HepG2 (cell line): ENCODE measurements at regions not wholly inside any gene's neighbourhood (a gene's known extent, or its start where the extent isn't known, plus 50 kb on each side); places are given as distances from the start of the nearest gene placed in this dataset.

Experiments
- DNMT3B ChIP-seq: conservative IDR thresholded peaks from 2 replicates; pipeline ENCODE4 v1.6.1; 2016; ENCODE audit warnings: missing biosample characterization, control low read depth
- FOXJ3 ChIP-seq: sonication (generic); formaldehyde crosslinking; IDR thresholded peaks from 2 replicates; pipeline ENCODE4 v1.4.0; 2020; ENCODE audit warnings: missing genetic modification reagents, mild to moderate bottlenecking, borderline replicate concordance
- HNRNPUL1 ChIP-seq: fragments of 200-400 bp; formaldehyde crosslinking; IDR thresholded peaks from 2 replicates; pipeline ENCODE4 v1.6.1; 2017; ENCODE audit warnings: low read depth, mild to moderate bottlenecking, low read length, moderate library complexity
- NONO ChIP-seq, 2 experiments: fragments of 450-650 bp in 1 of 2; sonication (generic) in 1 of 2; formaldehyde crosslinking in 1 of 2; IDR thresholded peaks in 1 of 2; conservative IDR thresholded peaks in 1 of 2; 2 replicates each; pipeline versions ENCODE4 v1.6.1 to v1.8.0; 2017 to 2022; ENCODE audit warnings: mild to moderate bottlenecking in 1 of 2, missing genetic modification reagents in 1 of 2, moderate library complexity in 1 of 2
- NR2F1 ChIP-seq, 2 experiments: fragments of 450-650 bp in 1 of 2; formaldehyde crosslinking in 1 of 2; IDR thresholded peaks; 2 replicates each; pipeline versions ENCODE4 v1.5.0 to v1.6.1; 2016 to 2020; ENCODE audit warnings: mild to moderate bottlenecking in 1 of 2, missing compliant biosample characterization in 1 of 2, missing genetic modification reagents in 1 of 2, moderate library complexity in 1 of 2
- PITX1 ChIP-seq: sonication (generic); formaldehyde crosslinking; IDR thresholded peaks from 2 replicates; pipeline ENCODE4 v1.5.1; 2020; ENCODE audit warnings: mild to moderate bottlenecking, missing genetic modification reagents
- POLR2AphosphoS5 ChIP-seq: IDR thresholded peaks from 2 replicates; pipeline ENCODE4 v1.6.1; 2012; ENCODE audit warnings: low read depth, low read length
- REL ChIP-seq: sonication (generic); formaldehyde crosslinking; conservative IDR thresholded peaks from 2 replicates; pipeline ENCODE4 v1.8.0; 2022; ENCODE audit warnings: mild to moderate bottlenecking, missing genetic modification reagents, moderate library complexity
- SNAI1 ChIP-seq: sonication (generic); formaldehyde crosslinking; IDR thresholded peaks from 2 replicates; pipeline ENCODE4 v1.5.0; 2020; ENCODE audit warnings: mild to moderate bottlenecking, missing genetic modification reagents, borderline replicate concordance
- ZFP37 ChIP-seq: sonication (generic); formaldehyde crosslinking; IDR thresholded peaks from 2 replicates; pipeline ENCODE4 v1.4.0; 2020; ENCODE audit warnings: missing genetic modification reagents, borderline replicate concordance
- ZNF253 ChIP-seq: sonication (generic); formaldehyde crosslinking; IDR thresholded peaks from 2 replicates; pipeline ENCODE4 v1.8.0; 2022; ENCODE audit warnings: mild to moderate bottlenecking, missing genetic modification reagents, borderline replicate concordance
- ZNF333 ChIP-seq: sonication (generic); formaldehyde crosslinking; IDR thresholded peaks from 2 replicates; pipeline ENCODE4 v1.4.0; 2020; ENCODE audit warnings: mild to moderate bottlenecking, missing genetic modification reagents, borderline replicate concordance
- ZNF430 ChIP-seq: sonication (generic); formaldehyde crosslinking; IDR thresholded peaks from 2 replicates; pipeline ENCODE4 v1.9.0; 2021; ENCODE audit warnings: mild to moderate bottlenecking, missing genetic modification reagents
- ZNF567 ChIP-seq: sonication (generic); formaldehyde crosslinking; IDR thresholded peaks from 2 replicates; pipeline ENCODE4 v1.8.1; 2023; ENCODE audit warnings: mild to moderate bottlenecking, missing genetic modification reagents, borderline replicate concordance
- ZNF878 ChIP-seq: sonication (generic); formaldehyde crosslinking; IDR thresholded peaks from 2 replicates; pipeline ENCODE4 v1.8.1; 2023; ENCODE audit warnings: mild to moderate bottlenecking, missing genetic modification reagents, moderate library complexity
- TF ChIP-seq, protein P1 (sequence below): sonication (generic); formaldehyde crosslinking; IDR thresholded peaks from 2 replicates; pipeline ENCODE4 v1.5.0; 2020; ENCODE audit warnings: missing genetic modification reagents, mild to moderate bottlenecking, borderline replicate concordance
- TF ChIP-seq, protein P2 (sequence below): sonication (generic); formaldehyde crosslinking; conservative IDR thresholded peaks from 2 replicates; pipeline ENCODE4 v1.4.0; 2020; ENCODE audit warnings: mild to moderate bottlenecking, missing genetic modification reagents, moderate library complexity
- TF ChIP-seq, protein P3 (sequence below): sonication (generic); formaldehyde crosslinking; IDR thresholded peaks from 2 replicates; pipeline ENCODE4 v1.8.0; 2022; ENCODE audit warnings: missing genetic modification reagents, mild to moderate bottlenecking, moderate library complexity, borderline replicate concordance
- TF ChIP-seq, protein P4 (sequence below): IDR thresholded peaks from 2 replicates; pipeline ENCODE4 v1.6.1; 2016; ENCODE audit warnings: missing biosample characterization, missing genetic modification reagents, low read depth

DNA sequence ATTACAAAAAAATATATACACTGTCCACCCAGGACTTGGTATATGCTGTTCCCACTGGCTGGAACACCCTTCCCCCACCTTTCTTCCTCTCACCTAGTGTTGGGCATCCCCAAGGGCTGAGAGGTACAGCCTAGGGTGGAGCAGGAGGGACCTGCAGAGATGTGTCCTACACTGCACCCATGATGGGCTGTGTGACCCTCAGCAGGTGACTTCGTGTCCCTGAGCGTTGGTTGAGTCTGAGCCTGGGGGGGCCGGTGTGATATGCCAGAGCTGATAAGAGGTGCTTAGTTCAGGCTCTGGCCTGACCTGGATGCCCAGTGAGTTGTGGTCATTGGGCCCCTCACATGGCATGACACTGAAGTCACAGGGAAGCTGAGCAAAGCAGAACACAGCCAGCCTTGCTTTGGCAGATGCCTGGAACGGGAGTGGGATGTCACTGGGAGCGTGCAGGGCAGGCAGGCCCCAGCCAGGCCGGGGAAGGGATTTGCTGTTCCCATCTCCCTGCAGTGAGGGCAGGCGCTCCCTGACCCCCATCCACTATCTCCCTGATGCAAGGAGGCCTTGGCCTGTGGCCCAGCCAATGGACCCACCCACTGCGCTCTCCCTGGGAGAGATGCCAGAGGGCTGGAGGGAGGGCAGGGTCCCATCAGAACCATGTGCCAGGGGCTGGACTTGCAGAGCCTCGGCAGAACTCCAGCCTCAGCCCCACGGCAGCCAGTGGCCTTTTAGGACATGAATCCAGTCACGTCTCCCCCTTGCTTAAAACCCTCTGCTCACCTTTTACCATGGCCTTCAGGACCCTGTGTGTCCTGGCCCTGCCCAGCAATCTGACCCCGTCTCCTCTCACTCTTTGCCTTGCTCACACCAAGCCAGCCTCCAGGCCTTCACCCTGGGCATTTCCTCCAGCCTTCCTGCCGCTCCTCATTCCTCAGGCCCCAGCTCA lies 138.9 kb downstream of the MN1 start (continued):
- no peak for TF ChIP-seq REL (CRISPR knock-in tag)
- TF ChIP-seq ZNF567: no peak
- no peak for TF ChIP-seq PITX1 (CRISPR knock-in tag)
- TF ChIP-seq ZNF253 (CRISPR knock-in tag): no peak
- no peak for TF ChIP-seq POLR2AphosphoS5
- no peak for TF ChIP-seq ZFP37 (CRISPR knock-in tag)
- no peak for TF ChIP-seq HNRNPUL1
- no peak for TF ChIP-seq DNMT3B (CRISPR knock-in tag)
- TF ChIP-seq ZNF430 (CRISPR knock-in tag): 0 out of 2 replicates have a peak, but pooled peaks have one; percentile 13
- TF ChIP-seq, protein P1, sequence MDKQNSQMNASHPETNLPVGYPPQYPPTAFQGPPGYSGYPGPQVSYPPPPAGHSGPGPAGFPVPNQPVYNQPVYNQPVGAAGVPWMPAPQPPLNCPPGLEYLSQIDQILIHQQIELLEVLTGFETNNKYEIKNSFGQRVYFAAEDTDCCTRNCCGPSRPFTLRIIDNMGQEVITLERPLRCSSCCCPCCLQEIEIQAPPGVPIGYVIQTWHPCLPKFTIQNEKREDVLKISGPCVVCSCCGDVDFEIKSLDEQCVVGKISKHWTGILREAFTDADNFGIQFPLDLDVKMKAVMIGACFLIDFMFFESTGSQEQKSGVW: no peak
- no peak for TF ChIP-seq ZNF878 (CRISPR knock-in tag)
- no peak for TF ChIP-seq NONO (IDR thresholded peaks at IDR 0.05)
- TF ChIP-seq NONO (CRISPR knock-in tag; conservative IDR thresholded peaks at IDR 0.05): no peak
- TF ChIP-seq, protein P2, sequence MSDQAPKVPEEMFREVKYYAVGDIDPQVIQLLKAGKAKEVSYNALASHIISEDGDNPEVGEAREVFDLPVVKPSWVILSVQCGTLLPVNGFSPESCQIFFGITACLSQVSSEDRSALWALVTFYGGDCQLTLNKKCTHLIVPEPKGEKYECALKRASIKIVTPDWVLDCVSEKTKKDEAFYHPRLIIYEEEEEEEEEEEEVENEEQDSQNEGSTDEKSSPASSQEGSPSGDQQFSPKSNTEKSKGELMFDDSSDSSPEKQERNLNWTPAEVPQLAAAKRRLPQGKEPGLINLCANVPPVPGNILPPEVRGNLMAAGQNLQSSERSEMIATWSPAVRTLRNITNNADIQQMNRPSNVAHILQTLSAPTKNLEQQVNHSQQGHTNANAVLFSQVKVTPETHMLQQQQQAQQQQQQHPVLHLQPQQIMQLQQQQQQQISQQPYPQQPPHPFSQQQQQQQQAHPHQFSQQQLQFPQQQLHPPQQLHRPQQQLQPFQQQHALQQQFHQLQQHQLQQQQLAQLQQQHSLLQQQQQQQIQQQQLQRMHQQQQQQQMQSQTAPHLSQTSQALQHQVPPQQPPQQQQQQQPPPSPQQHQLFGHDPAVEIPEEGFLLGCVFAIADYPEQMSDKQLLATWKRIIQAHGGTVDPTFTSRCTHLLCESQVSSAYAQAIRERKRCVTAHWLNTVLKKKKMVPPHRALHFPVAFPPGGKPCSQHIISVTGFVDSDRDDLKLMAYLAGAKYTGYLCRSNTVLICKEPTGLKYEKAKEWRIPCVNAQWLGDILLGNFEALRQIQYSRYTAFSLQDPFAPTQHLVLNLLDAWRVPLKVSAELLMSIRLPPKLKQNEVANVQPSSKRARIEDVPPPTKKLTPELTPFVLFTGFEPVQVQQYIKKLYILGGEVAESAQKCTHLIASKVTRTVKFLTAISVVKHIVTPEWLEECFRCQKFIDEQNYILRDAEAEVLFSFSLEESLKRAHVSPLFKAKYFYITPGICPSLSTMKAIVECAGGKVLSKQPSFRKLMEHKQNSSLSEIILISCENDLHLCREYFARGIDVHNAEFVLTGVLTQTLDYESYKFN (CRISPR knock-in tag): peak; percentile 49; the same call in 1 of the 2 replicates
- no peak for TF ChIP-seq ZNF333 (CRISPR knock-in tag)
- TF ChIP-seq, protein P3, sequence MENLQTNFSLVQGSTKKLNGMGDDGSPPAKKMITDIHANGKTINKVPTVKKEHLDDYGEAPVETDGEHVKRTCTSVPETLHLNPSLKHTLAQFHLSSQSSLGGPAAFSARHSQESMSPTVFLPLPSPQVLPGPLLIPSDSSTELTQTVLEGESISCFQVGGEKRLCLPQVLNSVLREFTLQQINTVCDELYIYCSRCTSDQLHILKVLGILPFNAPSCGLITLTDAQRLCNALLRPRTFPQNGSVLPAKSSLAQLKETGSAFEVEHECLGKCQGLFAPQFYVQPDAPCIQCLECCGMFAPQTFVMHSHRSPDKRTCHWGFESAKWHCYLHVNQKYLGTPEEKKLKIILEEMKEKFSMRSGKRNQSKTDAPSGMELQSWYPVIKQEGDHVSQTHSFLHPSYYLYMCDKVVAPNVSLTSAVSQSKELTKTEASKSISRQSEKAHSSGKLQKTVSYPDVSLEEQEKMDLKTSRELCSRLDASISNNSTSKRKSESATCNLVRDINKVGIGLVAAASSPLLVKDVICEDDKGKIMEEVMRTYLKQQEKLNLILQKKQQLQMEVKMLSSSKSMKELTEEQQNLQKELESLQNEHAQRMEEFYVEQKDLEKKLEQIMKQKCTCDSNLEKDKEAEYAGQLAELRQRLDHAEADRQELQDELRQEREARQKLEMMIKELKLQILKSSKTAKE: no peak
- TF ChIP-seq, protein P4, sequence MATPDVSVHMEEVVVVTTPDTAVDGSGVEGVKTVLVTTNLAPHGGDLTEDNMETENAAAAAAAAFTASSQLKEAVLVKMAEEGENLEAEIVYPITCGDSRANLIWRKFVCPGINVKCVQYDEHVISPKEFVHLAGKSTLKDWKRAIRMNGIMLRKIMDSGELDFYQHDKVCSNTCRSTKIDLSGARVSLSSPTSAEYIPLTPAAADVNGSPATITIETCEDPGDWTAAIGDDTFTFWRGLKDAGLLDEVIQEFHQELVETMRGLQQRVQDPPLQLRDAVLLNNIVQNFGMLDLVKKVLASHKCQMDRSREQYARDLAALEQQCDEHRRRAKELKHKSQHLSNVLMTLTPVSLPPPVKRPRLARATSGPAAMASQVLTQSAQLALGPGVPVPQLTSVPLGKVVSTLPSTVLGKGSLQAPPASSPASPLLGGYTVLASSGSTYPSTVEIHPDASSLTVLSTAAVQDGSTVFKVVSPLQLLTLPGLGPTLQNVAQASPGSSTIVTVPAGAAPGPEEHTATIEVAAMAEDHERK (CRISPR knock-in tag): no peak
- TF ChIP-seq SNAI1 (CRISPR knock-in tag): no peak
- no peak for TF ChIP-seq FOXJ3 (CRISPR knock-in tag)
- TF ChIP-seq NR2F1 (CRISPR knock-in tag; IDR thresholded peaks at IDR 0.05): peak in 1 of 2 experiments; percentile 21; a peak in 1 of 4 replicates
